ENCODE measurements at regions not wholly inside any gene's neighbourhood (a gene's known extent, or its start where the extent isn't known, plus 50 kb on each side); places are given as distances from the start of the nearest gene placed in this dataset.

DNA sequence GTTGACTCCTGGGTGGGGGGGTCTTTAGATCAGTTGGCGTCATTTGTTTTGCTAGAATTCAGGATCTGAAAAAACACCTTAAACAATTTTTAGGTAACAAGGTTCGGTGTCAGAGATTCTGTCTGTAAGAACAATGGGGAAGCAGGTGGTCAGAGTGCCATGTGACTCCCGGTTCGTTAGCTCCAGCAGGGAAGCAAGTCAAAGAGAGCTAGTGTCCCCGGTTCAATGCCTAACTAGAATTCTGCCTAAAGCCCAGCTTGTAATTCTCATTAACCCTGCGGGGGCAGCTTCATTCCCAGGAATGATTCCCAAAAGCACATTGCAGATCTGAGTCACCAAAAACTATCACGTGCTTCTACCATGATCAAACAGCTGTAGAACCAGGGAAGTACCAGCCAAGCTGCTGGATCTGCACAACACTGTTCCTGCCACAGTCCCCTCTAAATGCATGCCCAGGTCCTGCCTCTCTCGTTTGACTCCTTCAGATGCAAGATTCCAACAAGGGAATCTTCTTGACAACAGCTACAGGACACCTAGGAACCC is 664.3 kb upstream of the CELF2 start:
- TF ChIP-seq CTCF (IDR thresholded peaks at IDR 0.05; ENCODE audit: insufficient read depth, low read length) (no peak), POLR2AphosphoS5 (IDR thresholded peaks at IDR 0.05; ENCODE audit: low read depth) (no peak), GABPA (IDR thresholded peaks at IDR 0.05; ENCODE audit: low read depth) (no peak), SPI1 (IDR thresholded peaks at IDR 0.05; ENCODE audit: borderline replicate concordance, low read depth) (no peak)
- TF ChIP-seq, protein P1, sequence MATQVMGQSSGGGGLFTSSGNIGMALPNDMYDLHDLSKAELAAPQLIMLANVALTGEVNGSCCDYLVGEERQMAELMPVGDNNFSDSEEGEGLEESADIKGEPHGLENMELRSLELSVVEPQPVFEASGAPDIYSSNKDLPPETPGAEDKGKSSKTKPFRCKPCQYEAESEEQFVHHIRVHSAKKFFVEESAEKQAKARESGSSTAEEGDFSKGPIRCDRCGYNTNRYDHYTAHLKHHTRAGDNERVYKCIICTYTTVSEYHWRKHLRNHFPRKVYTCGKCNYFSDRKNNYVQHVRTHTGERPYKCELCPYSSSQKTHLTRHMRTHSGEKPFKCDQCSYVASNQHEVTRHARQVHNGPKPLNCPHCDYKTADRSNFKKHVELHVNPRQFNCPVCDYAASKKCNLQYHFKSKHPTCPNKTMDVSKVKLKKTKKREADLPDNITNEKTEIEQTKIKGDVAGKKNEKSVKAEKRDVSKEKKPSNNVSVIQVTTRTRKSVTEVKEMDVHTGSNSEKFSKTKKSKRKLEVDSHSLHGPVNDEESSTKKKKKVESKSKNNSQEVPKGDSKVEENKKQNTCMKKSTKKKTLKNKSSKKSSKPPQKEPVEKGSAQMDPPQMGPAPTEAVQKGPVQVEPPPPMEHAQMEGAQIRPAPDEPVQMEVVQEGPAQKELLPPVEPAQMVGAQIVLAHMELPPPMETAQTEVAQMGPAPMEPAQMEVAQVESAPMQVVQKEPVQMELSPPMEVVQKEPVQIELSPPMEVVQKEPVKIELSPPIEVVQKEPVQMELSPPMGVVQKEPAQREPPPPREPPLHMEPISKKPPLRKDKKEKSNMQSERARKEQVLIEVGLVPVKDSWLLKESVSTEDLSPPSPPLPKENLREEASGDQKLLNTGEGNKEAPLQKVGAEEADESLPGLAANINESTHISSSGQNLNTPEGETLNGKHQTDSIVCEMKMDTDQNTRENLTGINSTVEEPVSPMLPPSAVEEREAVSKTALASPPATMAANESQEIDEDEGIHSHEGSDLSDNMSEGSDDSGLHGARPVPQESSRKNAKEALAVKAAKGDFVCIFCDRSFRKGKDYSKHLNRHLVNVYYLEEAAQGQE (IDR thresholded peaks at IDR 0.05; ENCODE audit: insufficient replicate concordance, low read depth): no peak
- H3K4me3 ChIP-seq (replicated peaks; ENCODE audit: insufficient read depth, low read length): no peak overlapping the region
- no peak overlapping the region for H3K27ac ChIP-seq (replicated peaks)
- DNase-seq (ENCODE audit: low read depth in 1 of 2, low spot score in 1 of 2): no peak
- no peaks in the 10 kb centered on the region for H3K27me3 ChIP-seq (ENCODE audit: insufficient read depth, poor library complexity, severe bottlenecking)

- no peak overlapping the region for H3K27ac ChIP-seq (replicated peaks)
- no peak overlapping the region for H3K4me3 ChIP-seq (replicated peaks; ENCODE audit: insufficient read depth, low read length)
- H3K27me3 ChIP-seq (ENCODE audit: insufficient read depth, poor library complexity, severe bottlenecking): no peaks in the 10 kb centered on the region
- no peak for DNase-seq (ENCODE audit: low read depth in 1 of 2, low spot score in 1 of 2)
- TF ChIP-seq GABPA (IDR thresholded peaks at IDR 0.05; ENCODE audit: low read depth) (no peak), POLR2AphosphoS5 (IDR thresholded peaks at IDR 0.05; ENCODE audit: low read depth) (no peak), CTCF (IDR thresholded peaks at IDR 0.05; ENCODE audit: insufficient read depth, low read length) (no peak), SPI1 (IDR thresholded peaks at IDR 0.05; ENCODE audit: borderline replicate concordance, low read depth) (no peak)
- TF ChIP-seq, protein P1 (IDR thresholded peaks at IDR 0.05; ENCODE audit: insufficient replicate concordance, low read depth): no peak
Measured at GRCh38 chr10:10359263-10359662, 658.4 kb upstream of the CELF2 start.

- TF ChIP-seq, protein P1 (IDR thresholded peaks at IDR 0.05; ENCODE audit: insufficient replicate concordance, low read depth): no peak
- TF ChIP-seq GABPA (IDR thresholded peaks at IDR 0.05; ENCODE audit: low read depth): no peak
- TF ChIP-seq CTCF (IDR thresholded peaks at IDR 0.05; ENCODE audit: insufficient read depth, low read length): no peak
- no peak for TF ChIP-seq POLR2AphosphoS5 (IDR thresholded peaks at IDR 0.05; ENCODE audit: low read depth)
- TF ChIP-seq SPI1 (IDR thresholded peaks at IDR 0.05; ENCODE audit: borderline replicate concordance, low read depth): no peak
- H3K4me3 ChIP-seq (replicated peaks; ENCODE audit: insufficient read depth, low read length): no peak overlapping the region
- H3K27ac ChIP-seq (replicated peaks): no peak overlapping the region
- H3K27me3 ChIP-seq (ENCODE audit: insufficient read depth, poor library complexity, severe bottlenecking): no peaks in the 10 kb centered on the region
- no peak for DNase-seq (ENCODE audit: low read depth in 1 of 2, low spot score in 1 of 2)
Measured at GRCh38 chr10:10361301-10361885, 656.3 kb upstream of the CELF2 start.

Data from HL-60 (cell line).